ENCODE measurements at regions not wholly inside any gene's neighbourhood (a gene's known extent, or its start where the extent isn't known, plus 50 kb on each side); places are given as distances from the start of the nearest gene placed in this dataset.

DNA sequence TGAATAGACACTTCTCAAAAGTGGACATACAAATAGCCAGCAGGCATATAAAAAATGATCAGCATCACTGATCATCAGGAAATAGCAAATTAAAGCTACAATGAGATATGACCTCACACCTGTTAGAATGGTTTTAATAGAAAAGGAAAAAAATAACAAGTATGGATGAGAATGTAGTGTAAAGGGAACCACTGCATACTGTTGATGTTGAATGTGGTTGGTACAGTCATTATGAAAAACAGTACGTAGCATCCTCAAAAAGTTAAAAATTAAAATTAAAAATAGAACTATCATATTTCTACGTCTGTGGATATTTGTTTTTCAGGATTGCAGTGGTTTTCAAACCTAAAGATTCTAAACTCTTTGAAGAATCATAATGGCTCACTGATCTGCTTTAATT, 215.1 kb upstream of the NREP start:
- Histone ChIP-seq H3K79me2 (replicated peaks; ENCODE audit: insufficient read depth, low read length) (no peaks in the 10 kb centered on the region), H4K20me1 (ENCODE audit: insufficient read depth) (no peaks in the 10 kb centered on the region), H3K9me2 (ENCODE audit: insufficient read depth, low read length) (no peaks in the 10 kb centered on the region), H3K36me3 (ENCODE audit: insufficient read depth, low read length) (no peaks in the 10 kb centered on the region), H3K9me3 (ENCODE audit: low read length) (no peaks in the 10 kb centered on the region), H2AFZ (ENCODE audit: low read depth, low read length) (no peak overlapping the region), H3K4me2 (ENCODE audit: low read length) (no peak overlapping the region), H3K4me3 (ENCODE audit: low read length) (no peak overlapping the region), H3K9ac (ENCODE audit: low read length) (no peak overlapping the region), H3F3A (ENCODE audit: insufficient read depth, low read length, poor library complexity, severe bottlenecking) (no peaks in the 10 kb centered on the region), H3K27me3 (ENCODE audit: insufficient read depth, low read depth, low read length) (no peaks in the 10 kb centered on the region), H3K27ac (ENCODE audit: low read length) (no peak overlapping the region)
- no peak for TF ChIP-seq POLR2AphosphoS5 (IDR thresholded peaks at IDR 0.05)

DNA sequence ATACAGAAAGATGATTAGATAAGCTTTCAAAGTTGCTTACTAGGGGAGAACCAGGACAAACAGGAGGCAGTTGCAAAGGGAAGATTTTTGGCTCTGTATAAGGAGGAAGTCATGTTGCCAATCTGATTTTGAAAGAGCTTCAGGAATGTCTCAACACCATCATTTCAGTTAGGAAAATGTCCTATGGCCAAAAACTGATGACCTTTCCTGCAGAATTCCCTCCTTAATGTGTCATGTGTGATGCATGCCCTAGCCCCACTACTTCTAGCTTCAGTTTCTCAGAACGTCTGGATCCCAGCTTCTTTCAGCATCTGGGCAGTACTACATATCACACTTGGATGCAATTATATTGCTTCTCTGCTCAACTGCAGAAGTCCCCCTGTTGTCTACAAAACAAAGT, 211.5 kb upstream of the NREP start:
- Histone ChIP-seq H2AFZ (ENCODE audit: low read depth, low read length) (no peak overlapping the region), H3K4me3 (ENCODE audit: low read length) (no peak overlapping the region), H3K9me3 (ENCODE audit: low read length) (no peaks in the 10 kb centered on the region), H3K9ac (ENCODE audit: low read length) (no peak overlapping the region), H3K9me2 (ENCODE audit: insufficient read depth, low read length) (no peaks in the 10 kb centered on the region), H4K20me1 (ENCODE audit: insufficient read depth) (no peaks in the 10 kb centered on the region), H3K27me3 (ENCODE audit: insufficient read depth, low read depth, low read length) (no peaks in the 10 kb centered on the region), H3K27ac (ENCODE audit: low read length) (no peak overlapping the region), H3F3A (ENCODE audit: insufficient read depth, low read length, poor library complexity, severe bottlenecking) (no peaks in the 10 kb centered on the region), H3K79me2 (replicated peaks; ENCODE audit: insufficient read depth, low read length) (no peaks in the 10 kb centered on the region), H3K4me2 (ENCODE audit: low read length) (no peak overlapping the region), H3K36me3 (ENCODE audit: insufficient read depth, low read length) (no peaks in the 10 kb centered on the region)
- TF ChIP-seq, protein P1, sequence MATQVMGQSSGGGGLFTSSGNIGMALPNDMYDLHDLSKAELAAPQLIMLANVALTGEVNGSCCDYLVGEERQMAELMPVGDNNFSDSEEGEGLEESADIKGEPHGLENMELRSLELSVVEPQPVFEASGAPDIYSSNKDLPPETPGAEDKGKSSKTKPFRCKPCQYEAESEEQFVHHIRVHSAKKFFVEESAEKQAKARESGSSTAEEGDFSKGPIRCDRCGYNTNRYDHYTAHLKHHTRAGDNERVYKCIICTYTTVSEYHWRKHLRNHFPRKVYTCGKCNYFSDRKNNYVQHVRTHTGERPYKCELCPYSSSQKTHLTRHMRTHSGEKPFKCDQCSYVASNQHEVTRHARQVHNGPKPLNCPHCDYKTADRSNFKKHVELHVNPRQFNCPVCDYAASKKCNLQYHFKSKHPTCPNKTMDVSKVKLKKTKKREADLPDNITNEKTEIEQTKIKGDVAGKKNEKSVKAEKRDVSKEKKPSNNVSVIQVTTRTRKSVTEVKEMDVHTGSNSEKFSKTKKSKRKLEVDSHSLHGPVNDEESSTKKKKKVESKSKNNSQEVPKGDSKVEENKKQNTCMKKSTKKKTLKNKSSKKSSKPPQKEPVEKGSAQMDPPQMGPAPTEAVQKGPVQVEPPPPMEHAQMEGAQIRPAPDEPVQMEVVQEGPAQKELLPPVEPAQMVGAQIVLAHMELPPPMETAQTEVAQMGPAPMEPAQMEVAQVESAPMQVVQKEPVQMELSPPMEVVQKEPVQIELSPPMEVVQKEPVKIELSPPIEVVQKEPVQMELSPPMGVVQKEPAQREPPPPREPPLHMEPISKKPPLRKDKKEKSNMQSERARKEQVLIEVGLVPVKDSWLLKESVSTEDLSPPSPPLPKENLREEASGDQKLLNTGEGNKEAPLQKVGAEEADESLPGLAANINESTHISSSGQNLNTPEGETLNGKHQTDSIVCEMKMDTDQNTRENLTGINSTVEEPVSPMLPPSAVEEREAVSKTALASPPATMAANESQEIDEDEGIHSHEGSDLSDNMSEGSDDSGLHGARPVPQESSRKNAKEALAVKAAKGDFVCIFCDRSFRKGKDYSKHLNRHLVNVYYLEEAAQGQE (IDR thresholded peaks at IDR 0.05; ENCODE audit: borderline replicate concordance): no peak
- TF ChIP-seq EP300 (conservative IDR thresholded peaks at IDR 0.05; ENCODE audit: poor library complexity, severe bottlenecking): no peak
- no peak for TF ChIP-seq RAD21 (conservative IDR thresholded peaks at IDR 0.05)
- TF ChIP-seq POLR2AphosphoS5 (IDR thresholded peaks at IDR 0.05): no peak
- no peak for TF ChIP-seq EZH2 (IDR thresholded peaks at IDR 0.05; ENCODE audit: borderline replicate concordance, insufficient read depth, low read length, poor library complexity, severe bottlenecking)
- TF ChIP-seq SMC3 (conservative IDR thresholded peaks at IDR 0.05; ENCODE audit: poor library complexity): no peak
- no peak for TF ChIP-seq TAF1 (IDR thresholded peaks at IDR 0.05; ENCODE audit: low read depth)
- no peak for TF ChIP-seq MXI1 (conservative IDR thresholded peaks at IDR 0.05; ENCODE audit: poor library complexity, severe bottlenecking)
- TF ChIP-seq, protein P2, sequence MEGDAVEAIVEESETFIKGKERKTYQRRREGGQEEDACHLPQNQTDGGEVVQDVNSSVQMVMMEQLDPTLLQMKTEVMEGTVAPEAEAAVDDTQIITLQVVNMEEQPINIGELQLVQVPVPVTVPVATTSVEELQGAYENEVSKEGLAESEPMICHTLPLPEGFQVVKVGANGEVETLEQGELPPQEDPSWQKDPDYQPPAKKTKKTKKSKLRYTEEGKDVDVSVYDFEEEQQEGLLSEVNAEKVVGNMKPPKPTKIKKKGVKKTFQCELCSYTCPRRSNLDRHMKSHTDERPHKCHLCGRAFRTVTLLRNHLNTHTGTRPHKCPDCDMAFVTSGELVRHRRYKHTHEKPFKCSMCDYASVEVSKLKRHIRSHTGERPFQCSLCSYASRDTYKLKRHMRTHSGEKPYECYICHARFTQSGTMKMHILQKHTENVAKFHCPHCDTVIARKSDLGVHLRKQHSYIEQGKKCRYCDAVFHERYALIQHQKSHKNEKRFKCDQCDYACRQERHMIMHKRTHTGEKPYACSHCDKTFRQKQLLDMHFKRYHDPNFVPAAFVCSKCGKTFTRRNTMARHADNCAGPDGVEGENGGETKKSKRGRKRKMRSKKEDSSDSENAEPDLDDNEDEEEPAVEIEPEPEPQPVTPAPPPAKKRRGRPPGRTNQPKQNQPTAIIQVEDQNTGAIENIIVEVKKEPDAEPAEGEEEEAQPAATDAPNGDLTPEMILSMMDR (IDR thresholded peaks at IDR 0.05; ENCODE audit: poor library complexity, severe bottlenecking): no peak

DNA sequence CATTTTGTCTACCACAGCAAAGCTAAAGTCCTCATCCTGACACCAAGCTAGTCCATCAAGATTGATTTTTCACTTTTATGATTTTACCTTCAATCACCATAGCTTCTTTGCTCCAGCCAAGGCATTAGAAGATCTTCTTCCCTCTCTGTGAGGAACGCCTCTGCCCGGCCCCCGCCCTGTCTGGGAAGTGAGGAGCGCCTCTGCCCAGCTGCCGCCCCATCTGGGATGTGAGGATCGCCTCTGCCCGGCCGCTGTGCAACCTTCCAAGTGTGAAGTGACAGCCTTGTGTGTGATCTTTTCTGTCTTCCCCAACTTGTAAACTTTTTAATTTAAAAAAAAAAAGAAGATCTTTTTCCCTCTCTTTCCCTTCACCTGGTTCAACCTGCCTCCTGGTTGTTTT, 210.5 kb upstream of the NREP start:
- no peak overlapping the region for H2AFZ ChIP-seq (ENCODE audit: low read depth, low read length)
- H3K9me3 ChIP-seq (ENCODE audit: low read length): no peaks in the 10 kb centered on the region
- H3F3A ChIP-seq (ENCODE audit: insufficient read depth, low read length, poor library complexity, severe bottlenecking): no peaks in the 10 kb centered on the region
- no peak overlapping the region for H3K4me2 ChIP-seq (ENCODE audit: low read length)
- no peak for TF ChIP-seq EZH2 (IDR thresholded peaks at IDR 0.05; ENCODE audit: borderline replicate concordance, insufficient read depth, low read length, poor library complexity, severe bottlenecking)
- TF ChIP-seq MXI1 (conservative IDR thresholded peaks at IDR 0.05; ENCODE audit: poor library complexity, severe bottlenecking): no peak
- no peak for TF ChIP-seq EP300 (conservative IDR thresholded peaks at IDR 0.05; ENCODE audit: poor library complexity, severe bottlenecking)
- TF ChIP-seq SMC3 (conservative IDR thresholded peaks at IDR 0.05; ENCODE audit: poor library complexity): no peak
- TF ChIP-seq TAF1 (IDR thresholded peaks at IDR 0.05; ENCODE audit: low read depth): no peak
- TF ChIP-seq RAD21 (conservative IDR thresholded peaks at IDR 0.05): no peak
- TF ChIP-seq POLR2AphosphoS5 (IDR thresholded peaks at IDR 0.05): no peak
- TF ChIP-seq, protein P1 (IDR thresholded peaks at IDR 0.05; ENCODE audit: borderline replicate concordance): no peak
- no peaks in the 10 kb centered on the region for H3K9me2 ChIP-seq (ENCODE audit: insufficient read depth, low read length)
- H3K27ac ChIP-seq (ENCODE audit: low read length): no peak overlapping the region
- no peaks in the 10 kb centered on the region for H4K20me1 ChIP-seq (ENCODE audit: insufficient read depth)
- no peak overlapping the region for H3K9ac ChIP-seq (ENCODE audit: low read length)
- no peaks in the 10 kb centered on the region for H3K27me3 ChIP-seq (ENCODE audit: insufficient read depth, low read depth, low read length)
- H3K4me3 ChIP-seq (ENCODE audit: low read length): no peak overlapping the region
- no peaks in the 10 kb centered on the region for H3K79me2 ChIP-seq (replicated peaks; ENCODE audit: insufficient read depth, low read length)
- H3K36me3 ChIP-seq (ENCODE audit: insufficient read depth, low read length): no peaks in the 10 kb centered on the region

Data from neural cell (in vitro differentiated cells).